ENCODE measurements at regions not wholly inside any gene's neighbourhood (a gene's known extent, or its start where the extent isn't known, plus 50 kb on each side); places are given as distances from the start of the nearest gene placed in this dataset.
A peak's percentile ranks its signal among the peaks of the same experiment; 100 is the strongest.

DNA sequence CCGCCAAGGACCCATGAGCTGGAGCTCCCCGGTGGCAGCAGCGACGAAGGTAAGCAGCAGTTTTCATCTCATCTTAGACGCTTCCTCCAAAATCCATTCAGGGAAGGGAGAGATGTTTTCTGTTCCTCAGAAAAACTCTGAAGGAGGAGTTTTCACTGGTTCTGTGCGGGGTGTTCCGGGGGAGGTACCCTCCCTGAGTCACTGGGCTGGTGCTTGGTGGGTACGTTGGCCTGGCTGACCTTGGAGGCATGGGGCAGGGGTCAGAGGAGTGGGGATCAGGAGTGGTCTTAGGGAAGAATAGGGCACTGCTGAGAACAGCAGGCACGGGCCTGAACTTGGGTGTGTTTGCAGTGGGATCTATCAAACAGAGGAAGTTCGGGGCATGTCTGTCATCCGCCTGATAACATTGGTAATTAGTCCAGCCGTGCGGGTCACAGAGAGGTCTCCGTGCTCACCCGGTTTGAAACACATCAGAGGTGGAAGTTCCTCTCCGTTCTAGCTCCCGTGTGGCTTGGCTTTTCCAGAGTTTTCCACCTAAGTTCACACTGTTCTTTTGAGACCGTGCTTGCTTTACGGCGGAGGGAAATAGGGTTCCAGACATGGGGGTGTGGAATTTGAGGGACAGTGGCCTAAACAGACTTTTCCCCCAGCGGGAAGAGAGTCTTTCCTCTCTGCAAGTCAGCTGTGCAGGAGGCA is 59.6 kb upstream of the CIBAR2 start:
- peaks cover 0 to 69% (median 15%) of the 10 kb centered on the region in 4 donors for H3K4me1 ChIP-seq
- 61 to 68% methylated on average over 21 of the region's 21 CpGs for WGBS, 2 donors
- no peaks in the 10 kb centered on the region for H3K36me3 ChIP-seq
- no peak overlapping the region for H3K27ac ChIP-seq
- TF ChIP-seq POLR2A (IDR thresholded peaks at IDR 0.05) (no peak), EP300 (IDR thresholded peaks at IDR 0.05) (peak in 1 of 2 donors; percentile 42)
- TF ChIP-seq, protein P1, sequence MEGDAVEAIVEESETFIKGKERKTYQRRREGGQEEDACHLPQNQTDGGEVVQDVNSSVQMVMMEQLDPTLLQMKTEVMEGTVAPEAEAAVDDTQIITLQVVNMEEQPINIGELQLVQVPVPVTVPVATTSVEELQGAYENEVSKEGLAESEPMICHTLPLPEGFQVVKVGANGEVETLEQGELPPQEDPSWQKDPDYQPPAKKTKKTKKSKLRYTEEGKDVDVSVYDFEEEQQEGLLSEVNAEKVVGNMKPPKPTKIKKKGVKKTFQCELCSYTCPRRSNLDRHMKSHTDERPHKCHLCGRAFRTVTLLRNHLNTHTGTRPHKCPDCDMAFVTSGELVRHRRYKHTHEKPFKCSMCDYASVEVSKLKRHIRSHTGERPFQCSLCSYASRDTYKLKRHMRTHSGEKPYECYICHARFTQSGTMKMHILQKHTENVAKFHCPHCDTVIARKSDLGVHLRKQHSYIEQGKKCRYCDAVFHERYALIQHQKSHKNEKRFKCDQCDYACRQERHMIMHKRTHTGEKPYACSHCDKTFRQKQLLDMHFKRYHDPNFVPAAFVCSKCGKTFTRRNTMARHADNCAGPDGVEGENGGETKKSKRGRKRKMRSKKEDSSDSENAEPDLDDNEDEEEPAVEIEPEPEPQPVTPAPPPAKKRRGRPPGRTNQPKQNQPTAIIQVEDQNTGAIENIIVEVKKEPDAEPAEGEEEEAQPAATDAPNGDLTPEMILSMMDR (IDR thresholded peaks at IDR 0.05) = no peak
- H3K27me3 ChIP-seq = peaks cover 0 to 13% of the 10 kb centered on the region in 2 donors
- peak overlapping the region in 2 of 4 donors; percentile 9 to 65 for H3K4me3 ChIP-seq
- H3K9me3 ChIP-seq = no peaks in the 10 kb centered on the region
- no peak for DNase-seq (ENCODE audit: low spot score in 2 of 2)

DNA sequence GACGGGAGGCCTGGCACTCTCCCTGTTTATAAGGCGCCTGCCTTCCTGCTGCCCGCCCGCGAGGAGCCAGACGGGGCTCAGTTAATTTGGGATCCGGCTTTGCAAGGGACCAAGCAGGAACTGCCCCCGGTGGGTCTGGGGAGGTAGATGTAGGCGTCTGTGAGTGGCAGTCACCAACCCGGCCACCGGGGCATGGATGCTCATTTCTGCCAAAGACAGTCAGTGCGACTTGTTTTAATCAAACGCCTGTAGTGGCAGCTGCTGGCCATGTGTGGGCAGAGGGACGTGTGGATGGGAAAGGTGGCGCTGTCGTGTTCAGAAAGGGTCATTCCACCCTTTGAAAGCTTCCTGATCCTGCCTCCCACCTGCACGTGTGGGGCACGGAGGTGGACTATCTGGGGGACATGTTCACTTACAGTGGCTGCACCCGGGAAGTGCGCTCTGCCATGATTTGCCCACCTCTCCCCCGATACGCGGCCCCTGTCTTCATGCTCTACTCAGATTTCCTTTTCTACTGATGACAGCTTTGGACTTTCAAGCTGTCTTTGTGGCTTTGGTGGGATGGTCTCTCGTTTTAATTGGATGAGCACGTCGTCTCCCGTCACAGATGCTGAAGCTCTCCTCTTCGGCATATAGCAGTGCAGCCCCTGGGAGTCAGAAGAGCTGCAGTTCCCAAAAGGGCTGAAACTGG is 60.3 kb upstream of the CIBAR2 start:
- peak overlapping the region in 2 of 4 donors; percentile 9 to 65 for H3K4me3 ChIP-seq
- WGBS, 2 donors = 63 to 66% methylated on average over 28 of the region's 28 CpGs
- H3K36me3 ChIP-seq = no peaks in the 10 kb centered on the region
- peaks cover 0 to 62% (median 15%) of the 10 kb centered on the region in 4 donors for H3K4me1 ChIP-seq
- no peak overlapping the region for H3K27ac ChIP-seq
- DNase-seq (ENCODE audit: low spot score in 2 of 2) = no peak
- no peaks in the 10 kb centered on the region for H3K9me3 ChIP-seq
- TF ChIP-seq EP300 (IDR thresholded peaks at IDR 0.05) (no peak), POLR2A (IDR thresholded peaks at IDR 0.05) (no peak)
- TF ChIP-seq, protein P1 (IDR thresholded peaks at IDR 0.05) = peak in 3 of 5 experiments; percentile 10 to 19 (median 19)
- peaks cover 0 to 13% of the 10 kb centered on the region in 2 donors for H3K27me3 ChIP-seq

DNA sequence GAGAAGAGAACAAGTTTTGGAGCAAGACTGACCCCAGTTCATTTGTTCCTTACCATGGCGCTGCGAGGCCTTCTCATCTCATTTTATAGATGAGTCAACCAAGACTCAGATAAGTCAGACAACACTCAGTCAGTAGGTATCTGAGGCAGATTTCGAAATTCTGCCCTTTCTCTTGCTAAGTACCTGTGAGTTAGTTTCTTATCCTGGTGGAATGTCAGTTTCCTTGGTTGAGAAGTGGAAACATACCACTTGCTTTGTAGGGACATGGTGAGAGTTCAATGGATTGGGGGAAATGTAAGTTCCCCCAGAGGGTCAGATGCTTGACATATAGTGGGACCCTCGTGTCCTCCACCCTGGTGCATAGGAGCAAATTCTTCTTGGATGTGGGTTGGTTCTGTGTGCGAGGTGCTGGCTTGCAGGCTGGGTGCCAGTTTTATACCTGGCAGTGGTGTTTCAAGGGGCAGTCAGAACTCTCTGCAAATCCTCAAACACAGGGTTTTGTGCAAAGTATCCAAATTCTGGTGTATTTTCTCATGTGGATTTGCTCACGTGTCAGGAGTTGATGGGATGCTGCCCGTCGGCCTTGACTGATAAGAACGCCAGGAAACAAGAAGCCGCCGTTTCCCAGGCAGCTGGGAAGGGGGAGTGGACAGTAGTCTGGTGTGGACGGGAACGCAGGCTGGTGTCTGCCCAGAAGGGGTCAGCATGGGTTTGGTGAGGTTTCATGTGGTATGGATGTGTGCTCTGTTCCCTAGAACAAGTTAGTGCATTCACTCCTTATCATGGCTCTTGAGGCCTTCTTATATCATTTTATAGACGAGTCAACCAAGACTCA is 61.1 kb upstream of the CIBAR2 start:
- H3K9me3 ChIP-seq = no peaks in the 10 kb centered on the region
- peak overlapping the region in 2 of 4 donors; percentile 24 to 48 for H3K27ac ChIP-seq
- H3K36me3 ChIP-seq = no peaks in the 10 kb centered on the region
- peak overlapping the region in 1 of 4 donors; percentile 65 for H3K4me3 ChIP-seq
- peaks cover 0 to 13% of the 10 kb centered on the region in 2 donors for H3K27me3 ChIP-seq
- WGBS, 2 donors = 69 to 75% methylated on average over 14 of the region's 14 CpGs
- peaks cover 0 to 55% (median 14%) of the 10 kb centered on the region in 4 donors for H3K4me1 ChIP-seq
- DNase-seq (ENCODE audit: low spot score in 2 of 2) = no peak
- no peak for TF ChIP-seq POLR2A (IDR thresholded peaks at IDR 0.05)
- TF ChIP-seq EP300 (IDR thresholded peaks at IDR 0.05) = no peak
- TF ChIP-seq, protein P1 (IDR thresholded peaks at IDR 0.05) = no peak

DNA sequence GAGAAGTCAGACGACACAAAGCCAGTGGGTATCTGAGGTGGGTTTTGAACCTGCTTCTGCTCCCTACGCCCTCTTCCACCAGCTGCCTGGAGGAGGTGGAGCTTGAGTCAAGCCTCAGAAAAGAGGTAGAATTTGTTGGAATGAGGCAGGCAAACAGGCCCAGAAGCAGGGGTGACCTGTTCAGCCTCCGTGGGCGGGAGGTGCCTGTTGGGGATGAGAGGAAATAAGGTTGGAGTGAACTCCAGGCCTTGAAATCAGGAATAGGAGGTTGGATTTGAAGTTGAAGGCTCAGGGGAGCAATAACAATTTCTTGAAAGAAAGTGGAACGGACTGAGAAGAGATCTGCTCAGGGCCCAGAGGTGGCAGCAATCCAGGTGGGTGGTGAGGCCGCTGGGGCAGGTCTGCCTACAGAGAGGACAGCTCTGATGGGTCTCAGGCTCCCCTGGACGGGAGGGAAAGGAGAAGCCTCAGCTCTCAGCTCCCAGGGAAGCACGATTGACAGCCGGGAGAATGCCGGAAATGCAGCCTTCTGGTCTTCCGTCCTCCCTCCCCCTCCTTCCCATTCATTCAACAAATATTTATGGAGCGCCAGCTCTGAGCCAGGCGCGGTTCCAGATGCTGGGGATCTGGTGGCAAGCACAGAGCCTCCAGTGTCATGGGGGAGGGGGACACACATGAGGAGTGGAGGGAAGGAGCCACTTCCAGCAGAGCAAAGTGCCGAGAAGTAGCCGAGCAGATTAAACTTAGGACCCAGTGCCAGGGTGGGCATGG is 61.9 kb upstream of the CIBAR2 start:
- 41 to 48% methylated on average over 16 of the region's 16 CpGs for WGBS, 2 donors
- H3K36me3 ChIP-seq = no peaks in the 10 kb centered on the region
- H3K4me1 ChIP-seq = peaks cover 0 to 50% (median 10%) of the 10 kb centered on the region in 4 donors
- no peak for DNase-seq (ENCODE audit: low spot score in 2 of 2)
- H3K27me3 ChIP-seq = peaks cover 0 to 13% of the 10 kb centered on the region in 2 donors
- no peak overlapping the region for H3K4me3 ChIP-seq
- no peaks in the 10 kb centered on the region for H3K9me3 ChIP-seq
- peak overlapping the region in 2 of 4 donors; percentile 24 to 48 for H3K27ac ChIP-seq
- TF ChIP-seq POLR2A (IDR thresholded peaks at IDR 0.05) = no peak
- TF ChIP-seq, protein P1 (IDR thresholded peaks at IDR 0.05) = no peak
- no peak for TF ChIP-seq EP300 (IDR thresholded peaks at IDR 0.05)
